ENCODE measurements at regions not wholly inside any gene's neighbourhood (a gene's known extent, or its start where the extent isn't known, plus 50 kb on each side); places are given as distances from the start of the nearest gene placed in this dataset.
"Not testable (repeated sequence)": the region's sequence is repeated elsewhere in the genome, so short reads cannot be mapped to it uniquely, and the experiment has no call there.

- in situ Hi-C loops (cut with HindIII; ENCODE audit: low sequenced_read_pairs) = not testable (repeated sequence)
Observed at GRCh38 chr5:103966295-103966694, 403.7 kb upstream of the NUDT12 start.

GRCh38 chr5:103962023-103962422 lies 399.4 kb upstream of the NUDT12 start:
- in situ Hi-C loops (cut with HindIII; ENCODE audit: low sequenced_read_pairs) = no loop called here

GRCh38 chr5:103953601-103954382 lies 391.2 kb upstream of the NUDT12 start:
- in situ Hi-C loops (cut with HindIII; ENCODE audit: low sequenced_read_pairs) = no loop called here

- in situ Hi-C loops (cut with HindIII; ENCODE audit: low sequenced_read_pairs) = no loop called here
Observed at GRCh38 chr5:103951776-103952175, 389.2 kb upstream of the NUDT12 start.

DNA sequence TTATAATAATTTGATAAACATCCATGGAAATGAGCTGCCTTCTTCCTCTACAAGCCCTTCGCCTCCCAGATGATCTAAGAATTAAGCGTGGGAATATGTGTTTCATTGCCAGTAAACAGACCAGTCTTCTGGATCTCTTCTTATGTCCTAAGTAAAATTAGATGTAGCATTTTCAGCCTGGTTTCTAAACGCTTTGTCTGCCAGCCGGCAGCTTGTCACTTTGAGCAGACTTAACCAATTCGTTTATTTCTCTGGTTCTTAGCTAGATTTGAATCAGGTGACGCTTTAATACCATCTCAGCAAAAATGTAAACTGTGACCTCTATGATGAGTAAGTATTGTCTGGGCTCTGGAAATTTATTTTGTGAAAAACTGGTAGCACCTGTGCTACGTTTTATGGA lies 380.6 kb upstream of the NUDT12 start:
- in situ Hi-C loops (cut with HindIII; ENCODE audit: low sequenced_read_pairs) = no loop called here

- in situ Hi-C loops (cut with HindIII; ENCODE audit: low sequenced_read_pairs) = no loop called here
Observed at GRCh38 chr5:103942587-103943186, 380.1 kb upstream of the NUDT12 start.

DNA sequence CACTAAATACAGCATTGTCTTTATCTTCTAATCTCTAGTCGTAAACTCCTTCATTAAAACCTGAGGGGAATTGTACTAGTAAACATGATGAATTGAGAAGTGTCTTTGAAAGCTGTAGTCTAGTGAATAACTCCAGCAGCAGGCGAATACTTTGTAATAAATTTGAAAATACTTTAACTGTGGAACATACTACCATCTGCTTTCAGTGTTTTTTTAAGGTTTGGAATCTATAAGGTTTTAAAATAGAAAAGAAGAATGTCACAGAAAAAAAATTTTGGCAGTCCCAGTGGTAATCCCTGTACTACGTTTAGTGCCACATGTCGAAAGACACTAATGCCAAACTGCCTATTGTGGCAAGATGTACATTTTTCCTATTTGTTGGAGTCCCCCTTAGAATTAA lies 379.0 kb upstream of the NUDT12 start:
- in situ Hi-C loops (cut with HindIII; ENCODE audit: low sequenced_read_pairs) = no loop called here

DNA sequence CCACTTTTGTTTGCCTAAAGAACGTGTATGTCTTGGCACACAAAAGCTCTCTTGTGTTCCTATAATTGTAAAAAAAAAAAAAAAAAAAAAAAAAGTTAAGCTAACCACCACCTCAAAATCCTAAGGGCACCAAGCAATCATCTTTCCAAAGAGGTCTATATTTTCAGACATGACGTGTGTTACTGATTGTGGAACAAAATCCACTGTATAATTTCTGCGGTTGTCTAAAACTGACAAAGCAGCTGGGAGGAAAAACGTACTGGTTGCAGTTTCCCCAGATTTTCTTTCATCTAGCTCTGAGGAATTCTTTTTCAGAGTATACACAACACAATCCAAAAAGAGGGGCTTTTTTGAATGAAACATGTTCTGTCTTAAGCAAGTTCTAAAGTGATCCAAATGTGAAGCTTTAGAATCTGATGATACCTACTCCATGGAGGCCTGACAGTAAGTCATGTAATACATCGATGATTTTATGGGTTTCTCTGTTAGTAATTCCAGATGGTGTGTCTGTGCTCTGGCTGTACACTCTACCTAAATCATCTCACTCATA lies 375.6 kb upstream of the NUDT12 start:
- in situ Hi-C loops (cut with HindIII; ENCODE audit: low sequenced_read_pairs) = no loop called here

GRCh38 chr5:103929338-103930013 lies 366.9 kb upstream of the NUDT12 start:
- in situ Hi-C loops (cut with HindIII; ENCODE audit: low sequenced_read_pairs) = no loop called here

DNA sequence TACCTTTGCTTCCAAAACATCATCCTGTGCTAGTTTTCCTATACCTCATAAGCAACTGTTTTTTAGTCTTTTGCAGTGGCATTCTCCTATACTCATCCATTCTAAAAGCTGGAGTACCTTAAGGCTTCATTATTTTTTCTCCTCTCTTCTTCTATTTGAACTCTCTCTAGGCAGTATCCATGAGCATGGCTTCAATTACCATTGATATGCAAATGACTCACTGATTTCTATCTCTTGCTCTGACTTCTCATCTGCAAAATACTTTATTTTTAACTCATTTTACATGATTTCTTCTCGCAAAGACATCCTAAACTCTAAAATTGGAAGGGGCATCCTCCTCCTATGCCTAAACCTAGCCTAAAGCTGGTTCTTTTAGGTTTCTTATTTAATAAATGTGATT lies 365.1 kb upstream of the NUDT12 start:
- in situ Hi-C loops (cut with HindIII; ENCODE audit: low sequenced_read_pairs) = no loop called here

GRCh38 chr5:103923616-103924168 lies 361.1 kb upstream of the NUDT12 start:
- in situ Hi-C loops (cut with HindIII; ENCODE audit: low sequenced_read_pairs) = no loop called here

GRCh38 chr5:103919506-103919905 lies 356.9 kb upstream of the NUDT12 start:
- in situ Hi-C loops (cut with HindIII; ENCODE audit: low sequenced_read_pairs) = no loop called here

DNA sequence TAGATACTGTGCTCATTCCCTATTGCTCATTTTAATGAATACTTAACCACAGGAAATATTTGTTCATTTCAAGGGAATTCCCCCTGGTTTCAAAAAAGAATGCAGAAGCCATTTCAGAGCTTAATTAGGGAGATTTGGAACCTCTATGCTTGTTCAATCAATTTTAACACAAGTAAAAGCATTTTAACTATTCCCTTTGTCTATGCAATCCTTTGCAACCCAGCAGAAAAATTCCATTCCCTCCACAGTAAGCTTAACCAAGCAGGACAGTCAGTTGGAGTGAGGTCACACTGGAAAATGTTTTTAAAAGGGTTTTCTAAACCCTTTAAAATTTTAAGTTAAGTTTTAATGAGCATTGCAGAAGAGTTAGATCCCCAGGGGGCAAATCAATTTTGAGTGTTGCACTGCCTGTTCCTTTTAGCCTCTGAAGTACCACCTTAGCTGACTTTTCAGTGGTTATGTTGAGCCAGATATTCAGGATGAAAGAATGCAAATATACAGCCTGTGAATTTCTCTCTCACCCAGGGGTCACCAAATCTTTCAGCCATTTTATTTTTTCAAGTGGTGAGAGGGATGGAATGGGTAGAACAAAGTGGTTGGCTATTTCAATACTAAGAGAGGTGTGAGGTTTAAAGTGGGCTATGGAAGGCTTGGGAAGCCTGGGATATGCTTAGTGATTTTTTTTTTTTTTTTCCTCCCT lies 356.2 kb upstream of the NUDT12 start:
- in situ Hi-C loops (cut with HindIII; ENCODE audit: low sequenced_read_pairs) = no loop called here

- in situ Hi-C loops (cut with HindIII; ENCODE audit: low sequenced_read_pairs) = no loop called here
Observed at GRCh38 chr5:103915081-103915480, 352.5 kb upstream of the NUDT12 start.

- in situ Hi-C loops (cut with HindIII; ENCODE audit: low sequenced_read_pairs) = no loop called here
Observed at GRCh38 chr5:103910786-103911185, 348.2 kb upstream of the NUDT12 start.

DNA sequence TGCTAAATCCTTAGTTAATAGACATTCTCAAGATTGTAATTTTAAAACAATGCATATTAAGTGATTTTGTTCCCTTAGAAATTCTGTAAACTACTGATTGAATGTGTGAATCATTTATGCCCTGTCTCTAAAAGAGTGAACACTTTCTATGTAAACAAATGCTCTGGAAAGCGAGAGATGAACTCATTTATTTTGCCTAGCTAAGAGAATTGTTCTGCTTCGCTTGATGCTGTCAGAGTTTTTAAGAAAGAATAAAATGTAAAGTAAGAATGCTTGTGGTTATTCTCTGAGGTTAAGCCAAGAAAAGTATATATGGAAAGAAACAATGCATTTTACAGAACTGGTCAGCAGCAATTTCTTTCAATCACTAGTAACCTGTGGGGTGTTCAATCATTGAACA lies 347.4 kb upstream of the NUDT12 start:
- in situ Hi-C loops (cut with HindIII; ENCODE audit: low sequenced_read_pairs) = no loop called here

DNA sequence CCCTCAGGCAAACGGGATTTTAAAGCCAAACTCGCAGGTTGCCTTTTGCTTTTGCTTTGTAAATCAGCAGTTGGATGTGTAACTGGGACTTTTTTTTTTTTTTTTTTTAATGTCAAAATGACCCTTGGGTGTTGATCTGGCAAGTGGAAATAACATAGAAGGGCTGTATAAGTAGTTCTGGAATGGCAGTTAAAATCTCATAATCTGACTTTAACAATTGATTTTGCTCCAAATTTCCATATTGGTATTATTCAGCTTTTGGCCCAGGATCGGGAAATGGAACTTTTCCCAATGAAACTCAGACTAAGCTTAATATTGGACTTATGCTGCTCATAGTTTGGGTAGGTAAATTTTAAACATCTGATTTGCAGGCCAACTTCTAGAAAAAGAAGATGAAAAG lies 346.8 kb upstream of the NUDT12 start:
- in situ Hi-C loops (cut with HindIII; ENCODE audit: low sequenced_read_pairs) = loop anchor here (10.0 kb wide), 1 partner anchor 55 kb away; no protein-coding TSS in a partner anchor

- in situ Hi-C loops (cut with HindIII; ENCODE audit: low sequenced_read_pairs) = loop anchor here (10.0 kb wide), 1 partner anchor 54 kb away; no protein-coding TSS in a partner anchor
Observed at GRCh38 chr5:103908336-103909080, 345.9 kb upstream of the NUDT12 start.

GRCh38 chr5:103907001-103907400 lies 344.4 kb upstream of the NUDT12 start:
- in situ Hi-C loops (cut with HindIII; ENCODE audit: low sequenced_read_pairs) = loop anchor here (10.0 kb wide), 1 partner anchor 52 kb away; no protein-coding TSS in a partner anchor

- in situ Hi-C loops (cut with HindIII; ENCODE audit: low sequenced_read_pairs) = loop anchor here (10.0 kb wide), 1 partner anchor 50 kb away; no protein-coding TSS in a partner anchor
Observed at GRCh38 chr5:103904651-103905050, 342.1 kb upstream of the NUDT12 start.

Data from endothelial cell of hepatic sinusoid (primary cell).